ENCODE measurements at regions not wholly inside any gene's neighbourhood (a gene's known extent, or its start where the extent isn't known, plus 50 kb on each side); places are given as distances from the start of the nearest gene placed in this dataset.

- Mint-ChIP-seq H3K36me3 (no peaks in the 10 kb centered on the region), H3K27ac (no peak overlapping the region), H3K27me3 (no peaks in the 10 kb centered on the region), H3K4me1 (no peaks in the 10 kb centered on the region), H3K4me3 (no peak overlapping the region), H3K9me3 (peaks cover 1% of the 10 kb centered on the region)
- ATAC-seq (ENCODE audit: low read depth) (no peak), DNase-seq (no peak)
- POLR2A ChIA-PET, result no interaction called here
Measured at GRCh38 chr1:192713921-192714320, 78.0 kb downstream of the RGS13 start.

GRCh38 chr1:192724670-192725069 lies 84.2 kb upstream of the RGS2 start:
- POLR2A ChIA-PET, result no interaction called here
- Mint-ChIP-seq H3K4me3 (no peak overlapping the region), H3K27me3 (peaks cover 6% of the 10 kb centered on the region), H3K36me3 (no peaks in the 10 kb centered on the region), H3K4me1 (no peaks in the 10 kb centered on the region), H3K9me3 (no peaks in the 10 kb centered on the region), H3K27ac (no peak overlapping the region)
- DNase-seq (no peak), ATAC-seq (ENCODE audit: low read depth) (no peak)

- ATAC-seq (ENCODE audit: low read depth), result no peak
- Mint-ChIP-seq H3K4me3 (no peak overlapping the region), H3K4me1 (no peaks in the 10 kb centered on the region), H3K36me3 (no peaks in the 10 kb centered on the region), H3K27me3 (peaks cover 2% of the 10 kb centered on the region), H3K9me3 (no peaks in the 10 kb centered on the region), H3K27ac (no peak overlapping the region)
- POLR2A ChIA-PET, result interaction anchor here (0.6 kb wide), 1 partner anchor 26 kb away, joined by 3 read pairs; no protein-coding TSS in a partner anchor
- no peak for DNase-seq
Measured at GRCh38 chr1:192726820-192727504, 81.9 kb upstream of the RGS2 start.

GRCh38 chr1:192729500-192729899 lies 79.3 kb upstream of the RGS2 start:
- DNase-seq (no peak), ATAC-seq (ENCODE audit: low read depth) (no peak)
- H3K4me1 Mint-ChIP-seq, result no peaks in the 10 kb centered on the region
- POLR2A ChIA-PET, result no interaction called here
- no peaks in the 10 kb centered on the region for H3K36me3 Mint-ChIP-seq
- H3K27ac Mint-ChIP-seq, result no peak overlapping the region
- H3K27me3 Mint-ChIP-seq, result peaks cover 2% of the 10 kb centered on the region
- H3K9me3 Mint-ChIP-seq, result peaks cover 3% of the 10 kb centered on the region
- H3K4me3 Mint-ChIP-seq, result no peak overlapping the region

GRCh38 chr1:192730198-192730597 lies 78.6 kb upstream of the RGS2 start:
- POLR2A ChIA-PET, result no interaction called here
- DNase-seq (no peak), ATAC-seq (ENCODE audit: low read depth) (no peak)
- Mint-ChIP-seq H3K4me3 (no peak overlapping the region), H3K36me3 (no peaks in the 10 kb centered on the region), H3K27ac (no peak overlapping the region), H3K9me3 (peaks cover 3% of the 10 kb centered on the region), H3K4me1 (no peaks in the 10 kb centered on the region), H3K27me3 (peaks cover 2% of the 10 kb centered on the region)

- ATAC-seq (ENCODE audit: low read depth), result no peak
- no peak overlapping the region for H3K27ac Mint-ChIP-seq
Measured at GRCh38 chr1:192732787-192733186, 76.1 kb upstream of the RGS2 start.

GRCh38 chr1:192735298-192735915 lies 73.4 kb upstream of the RGS2 start:
- POLR2A ChIA-PET, result no interaction called here
- no peak for DNase-seq
- no peaks in the 10 kb centered on the region for H3K27me3 Mint-ChIP-seq
- H3K9me3 Mint-ChIP-seq, result peaks cover 3% of the 10 kb centered on the region
- no peak overlapping the region for H3K27ac Mint-ChIP-seq
- H3K36me3 Mint-ChIP-seq, result no peaks in the 10 kb centered on the region
- H3K4me1 Mint-ChIP-seq, result no peaks in the 10 kb centered on the region
- ATAC-seq (ENCODE audit: low read depth), result no peak
- no peak overlapping the region for H3K4me3 Mint-ChIP-seq

More at GRCh38 chr1:192732787-192733186, 76.1 kb upstream of the RGS2 start:
- no peak for DNase-seq
- Mint-ChIP-seq H3K27me3 (peaks cover 2% of the 10 kb centered on the region), H3K9me3 (peaks cover 3% of the 10 kb centered on the region), H3K36me3 (no peaks in the 10 kb centered on the region), H3K4me3 (no peak overlapping the region), H3K4me1 (no peaks in the 10 kb centered on the region)
- POLR2A ChIA-PET, result no interaction called here

GRCh38 chr1:192737306-192737705 lies 71.5 kb upstream of the RGS2 start:
- Mint-ChIP-seq H3K9me3 (peaks cover 3% of the 10 kb centered on the region), H3K27ac (no peak overlapping the region), H3K36me3 (no peaks in the 10 kb centered on the region), H3K4me3 (no peak overlapping the region), H3K27me3 (no peaks in the 10 kb centered on the region), H3K4me1 (no peaks in the 10 kb centered on the region)
- ATAC-seq (ENCODE audit: low read depth) (no peak), DNase-seq (no peak)
- POLR2A ChIA-PET, result no interaction called here

- ATAC-seq (ENCODE audit: low read depth) (no peak), DNase-seq (no peak)
- Mint-ChIP-seq H3K4me3 (no peak overlapping the region), H3K9me3 (no peaks in the 10 kb centered on the region), H3K27ac (no peak overlapping the region), H3K27me3 (no peaks in the 10 kb centered on the region), H3K36me3 (no peaks in the 10 kb centered on the region), H3K4me1 (no peaks in the 10 kb centered on the region)
- POLR2A ChIA-PET, result no interaction called here
Measured at GRCh38 chr1:192739476-192740184, 69.2 kb upstream of the RGS2 start.

- no peak for ATAC-seq (ENCODE audit: low read depth)
- no peak overlapping the region for H3K27ac Mint-ChIP-seq
- H3K36me3 Mint-ChIP-seq, result no peaks in the 10 kb centered on the region
- no peaks in the 10 kb centered on the region for H3K4me1 Mint-ChIP-seq
- no peak overlapping the region for H3K4me3 Mint-ChIP-seq
- H3K9me3 Mint-ChIP-seq, result no peaks in the 10 kb centered on the region
- POLR2A ChIA-PET, result no interaction called here
- DNase-seq, result no peak
- H3K27me3 Mint-ChIP-seq, result no peaks in the 10 kb centered on the region
Measured at GRCh38 chr1:192740214-192740613, 68.6 kb upstream of the RGS2 start.

GRCh38 chr1:192741095-192741494 lies 67.7 kb upstream of the RGS2 start:
- Mint-ChIP-seq H3K27me3 (no peaks in the 10 kb centered on the region), H3K9me3 (no peaks in the 10 kb centered on the region), H3K36me3 (no peaks in the 10 kb centered on the region), H3K4me1 (no peaks in the 10 kb centered on the region), H3K27ac (no peak overlapping the region), H3K4me3 (no peak overlapping the region)
- DNase-seq (no peak), ATAC-seq (ENCODE audit: low read depth) (no peak)
- POLR2A ChIA-PET, result no interaction called here

- no peaks in the 10 kb centered on the region for H3K4me1 Mint-ChIP-seq
- H3K27ac Mint-ChIP-seq, result no peak overlapping the region
- ATAC-seq (ENCODE audit: low read depth) (no peak), DNase-seq (no peak)
- POLR2A ChIA-PET, result no interaction called here
- no peaks in the 10 kb centered on the region for H3K27me3 Mint-ChIP-seq
- H3K9me3 Mint-ChIP-seq, result peaks cover under 1% of the 10 kb centered on the region
- no peaks in the 10 kb centered on the region for H3K36me3 Mint-ChIP-seq
- no peak overlapping the region for H3K4me3 Mint-ChIP-seq
Measured at GRCh38 chr1:192747301-192747700, 61.5 kb upstream of the RGS2 start.

GRCh38 chr1:192747943-192748342 lies 60.9 kb upstream of the RGS2 start:
- DNase-seq (no peak), ATAC-seq (ENCODE audit: low read depth) (no peak)
- Mint-ChIP-seq H3K4me3 (no peak overlapping the region), H3K9me3 (peaks cover 2% of the 10 kb centered on the region), H3K27me3 (no peaks in the 10 kb centered on the region), H3K4me1 (no peaks in the 10 kb centered on the region), H3K36me3 (no peaks in the 10 kb centered on the region), H3K27ac (no peak overlapping the region)
- POLR2A ChIA-PET, result no interaction called here

GRCh38 chr1:192749349-192749748 lies 59.5 kb upstream of the RGS2 start:
- H3K27me3 Mint-ChIP-seq, result no peaks in the 10 kb centered on the region
- POLR2A ChIA-PET, result no interaction called here
- H3K9me3 Mint-ChIP-seq, result peaks cover 2% of the 10 kb centered on the region
- no peak overlapping the region for H3K27ac Mint-ChIP-seq
- DNase-seq (no peak), ATAC-seq (ENCODE audit: low read depth) (no peak)
- no peaks in the 10 kb centered on the region for H3K36me3 Mint-ChIP-seq
- H3K4me3 Mint-ChIP-seq, result no peak overlapping the region
- H3K4me1 Mint-ChIP-seq, result no peaks in the 10 kb centered on the region
